GM18873 (cell line): ENCODE measurements at regions not wholly inside any gene's neighbourhood (a gene's known extent, or its start where the extent isn't known, plus 50 kb on each side); places are given as distances from the start of the nearest gene placed in this dataset.
"Not testable (repeated sequence)": the region's sequence is repeated elsewhere in the genome, so short reads cannot be mapped to it uniquely, and the experiment has no call there.

Experiments
- ATAC-seq: cut with Tn5 transposase; IDR thresholded peaks from one replicate; pipeline ENCODE4 v1.9.1; 2021; ENCODE audit warnings: mild to moderate bottlenecking, moderate library complexity, moderate number of reproducible peaks; ENCODE audit not compliant: unreplicated experiment, low FRiP score

- ATAC-seq = no peak
Measured at GRCh38 chr2:13492262-13492661, 775.5 kb downstream of the TRIB2 start.

- ATAC-seq = no peak
Measured at GRCh38 chr2:13495051-13495450, 778.3 kb downstream of the TRIB2 start.

- ATAC-seq = peak; percentile 76
Measured at GRCh38 chr2:13504808-13505207, 788.1 kb downstream of the TRIB2 start.

- no peak for ATAC-seq
Measured at GRCh38 chr2:13508671-13509070, 791.9 kb downstream of the TRIB2 start.

- no peak for ATAC-seq
Measured at GRCh38 chr2:13515254-13515653, 798.5 kb downstream of the TRIB2 start.

- ATAC-seq = no peak
Measured at GRCh38 chr2:13522096-13522495, 805.4 kb downstream of the TRIB2 start.

GRCh38 chr2:13522917-13523821, 806.4 kb downstream of the TRIB2 start:
- peak; percentile 93 for ATAC-seq

- ATAC-seq = no peak
Measured at GRCh38 chr2:13524492-13524891, 807.8 kb downstream of the TRIB2 start.

GRCh38 chr2:13531735-13532410, 815.1 kb downstream of the TRIB2 start:
- ATAC-seq = not testable (repeated sequence)

- not testable (repeated sequence) for ATAC-seq
Measured at GRCh38 chr2:13532781-13533523, 816.2 kb downstream of the TRIB2 start.

- ATAC-seq = no peak
Measured at GRCh38 chr2:13533524-13533922, 816.8 kb downstream of the TRIB2 start.

GRCh38 chr2:13536941-13537340, 820.2 kb downstream of the TRIB2 start:
- ATAC-seq = no peak

- no peak for ATAC-seq
Measured at GRCh38 chr2:13537771-13538349, 821.1 kb downstream of the TRIB2 start.

- ATAC-seq = no peak
Measured at GRCh38 chr2:13539296-13539695, 822.6 kb downstream of the TRIB2 start.

GRCh38 chr2:13542061-13542460, 825.3 kb downstream of the TRIB2 start:
- ATAC-seq = no peak

- ATAC-seq = no peak
Measured at GRCh38 chr2:13542642-13543041, 825.9 kb downstream of the TRIB2 start.

GRCh38 chr2:13543550-13543949, 826.8 kb downstream of the TRIB2 start:
- peak; percentile 75 for ATAC-seq

- no peak for ATAC-seq
Measured at GRCh38 chr2:13545320-13545719, 828.6 kb downstream of the TRIB2 start.

- no peak for ATAC-seq
Measured at GRCh38 chr2:13546131-13546530, 829.4 kb downstream of the TRIB2 start.
